ENCODE measurements at regions not wholly inside any gene's neighbourhood (a gene's known extent, or its start where the extent isn't known, plus 50 kb on each side); places are given as distances from the start of the nearest gene placed in this dataset.

- no peak for DNase-seq
These were observed 348.7 kb upstream of the TBL1XR1 start for GRCh38 chr3:177545964-177546363.

DNA sequence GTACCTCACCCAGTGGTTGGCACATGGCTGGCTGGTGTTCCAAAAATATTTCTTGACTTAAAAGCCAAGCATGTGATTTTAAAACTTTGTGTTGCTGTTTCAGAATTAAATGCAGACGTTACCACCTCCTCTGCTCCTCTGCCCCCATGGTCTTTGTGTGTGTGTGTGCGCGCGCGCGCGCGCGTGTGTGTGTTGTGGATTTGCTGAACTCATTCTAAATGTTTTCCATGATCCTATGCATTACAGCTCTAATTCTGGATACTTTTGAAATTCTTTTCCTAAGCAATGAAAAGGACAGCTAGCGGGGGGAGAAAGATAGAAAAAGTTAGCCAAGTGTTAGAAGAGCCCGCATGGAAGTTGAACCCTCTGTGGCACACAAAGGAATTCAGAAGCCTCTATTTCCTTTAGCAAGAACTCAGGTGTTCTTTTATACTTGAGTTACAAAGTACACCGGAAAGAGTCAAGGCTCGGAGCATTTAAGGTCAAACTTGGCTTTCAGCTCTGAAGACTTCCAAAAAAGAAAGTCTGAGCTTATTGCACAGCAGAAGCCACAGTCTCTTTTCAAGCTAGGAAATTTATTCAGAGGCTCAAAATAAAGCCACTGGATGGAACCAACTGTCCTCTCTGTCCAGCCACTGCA is 350.5 kb upstream of the TBL1XR1 start:
- DNase-seq: no peak

DNA sequence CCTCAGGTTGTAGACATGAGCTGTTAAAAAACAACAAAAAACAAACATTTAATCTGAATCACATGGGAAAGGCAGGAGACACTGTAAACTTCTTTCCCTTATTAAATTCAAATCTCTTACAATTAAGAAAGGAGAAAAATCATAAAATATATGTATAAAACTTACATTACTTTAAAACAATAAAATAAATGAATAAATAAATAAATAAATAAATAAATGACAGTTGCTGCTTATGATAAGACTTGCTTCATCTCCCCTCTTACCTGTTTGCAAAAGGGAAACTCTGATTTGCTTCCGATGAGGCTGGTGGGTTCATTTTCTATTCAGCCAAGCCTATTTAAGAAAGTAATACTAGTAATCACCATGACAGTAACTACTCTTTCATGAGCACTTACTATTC is 353.4 kb upstream of the TBL1XR1 start:
- no peak for DNase-seq

DNA sequence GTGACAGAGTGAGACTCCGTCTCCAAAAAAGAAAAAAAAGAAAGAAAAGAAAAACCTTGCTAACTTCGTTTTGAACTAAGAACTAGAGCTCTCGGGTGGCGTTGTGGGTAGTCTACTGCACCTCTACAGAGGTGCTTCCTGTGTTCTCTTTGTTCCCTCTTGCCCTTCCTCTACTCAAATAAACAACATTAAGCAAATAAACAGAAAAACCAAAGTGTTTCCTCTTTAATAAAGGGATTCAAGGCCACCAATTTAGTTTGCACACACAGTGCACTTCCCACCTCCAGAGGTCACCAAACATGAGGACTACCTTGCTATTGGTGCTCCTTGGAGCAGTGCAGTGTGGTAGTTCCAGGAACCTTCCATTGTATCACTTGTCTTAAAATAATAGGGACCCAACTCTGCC is 354.2 kb upstream of the TBL1XR1 start:
- no peak for DNase-seq

GRCh38 chr3:177552051-177552450 is 354.8 kb upstream of the TBL1XR1 start:
- DNase-seq: no peak

GRCh38 chr3:177553012-177553411 is 355.7 kb upstream of the TBL1XR1 start:
- DNase-seq: no peak

- no peak for DNase-seq
These were observed 356.3 kb upstream of the TBL1XR1 start for GRCh38 chr3:177553579-177553978.

DNA sequence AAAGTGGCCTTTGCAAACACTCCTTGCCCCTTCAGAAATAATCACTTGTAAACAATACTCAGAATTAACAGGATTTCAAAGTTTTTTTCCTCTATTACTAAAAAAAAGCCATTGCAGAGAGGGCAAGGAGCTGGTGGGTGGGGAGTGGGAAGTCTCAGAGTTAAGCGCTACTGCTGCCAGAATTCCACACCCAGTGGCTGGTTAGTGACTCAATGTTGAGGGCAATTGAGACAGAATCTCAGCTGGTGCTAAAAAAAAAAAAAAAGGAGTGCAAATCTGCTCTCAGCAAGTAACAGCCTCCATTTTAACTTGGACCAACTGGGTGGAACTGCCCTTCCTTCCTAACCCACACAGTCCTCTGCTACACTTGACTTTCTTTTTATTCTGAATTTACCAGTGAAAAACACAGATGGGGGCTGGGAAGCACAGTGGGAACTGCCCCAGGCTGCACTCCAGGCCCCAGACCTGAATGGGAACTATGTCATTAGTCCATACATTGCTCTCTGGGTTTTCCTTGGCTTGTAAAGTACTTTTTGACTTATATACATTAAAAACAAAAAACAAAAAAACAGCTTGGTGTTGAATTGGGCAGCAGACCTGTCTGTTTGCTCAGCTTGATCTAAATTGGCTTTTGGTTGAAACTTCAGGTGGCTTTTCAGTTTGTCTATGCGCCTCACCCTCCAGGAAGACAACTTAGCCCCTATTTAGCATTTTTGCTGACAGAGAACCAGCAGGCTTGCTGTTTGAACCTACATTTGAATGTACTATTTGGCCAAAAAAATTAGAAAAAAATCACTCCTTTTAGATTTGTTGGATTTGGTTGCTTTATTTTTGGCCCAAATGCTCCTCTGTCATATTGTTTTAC is 357.8 kb upstream of the TBL1XR1 start:
- DNase-seq: no peak

- DNase-seq: no peak
These were observed 360.3 kb upstream of the TBL1XR1 start for GRCh38 chr3:177557548-177557947.

- DNase-seq: no peak
These were observed 364.1 kb upstream of the TBL1XR1 start for GRCh38 chr3:177561365-177561764.

DNA sequence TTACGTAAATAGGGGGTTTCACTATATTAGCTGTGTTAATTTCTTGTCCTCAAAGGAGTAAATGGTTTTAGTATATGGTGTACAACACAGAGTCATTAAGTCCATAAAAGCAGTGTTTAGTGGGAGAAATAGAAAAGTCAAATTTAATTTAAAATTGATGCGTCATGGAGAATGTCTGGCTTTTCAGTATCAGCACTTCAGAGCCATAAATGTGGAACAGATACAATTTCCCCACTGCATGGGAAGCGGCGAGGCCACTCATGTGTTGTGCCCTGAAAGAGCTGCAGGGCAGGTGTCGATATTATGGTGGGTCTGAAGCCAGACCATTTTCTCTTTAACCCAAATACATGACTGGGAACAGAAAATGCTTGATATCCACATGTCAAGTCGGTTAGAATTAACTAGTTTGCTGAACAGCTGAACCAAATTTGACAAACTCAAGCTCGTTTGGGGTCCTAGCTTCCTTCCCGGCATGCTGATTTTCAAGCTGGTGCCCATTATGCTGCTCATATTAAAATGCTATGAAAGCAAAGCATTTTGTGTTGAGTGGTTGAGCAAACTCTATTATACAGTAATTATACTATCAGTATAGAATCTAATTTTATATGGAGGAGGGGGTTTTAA is 364.6 kb upstream of the TBL1XR1 start:
- DNase-seq: no peak

DNA sequence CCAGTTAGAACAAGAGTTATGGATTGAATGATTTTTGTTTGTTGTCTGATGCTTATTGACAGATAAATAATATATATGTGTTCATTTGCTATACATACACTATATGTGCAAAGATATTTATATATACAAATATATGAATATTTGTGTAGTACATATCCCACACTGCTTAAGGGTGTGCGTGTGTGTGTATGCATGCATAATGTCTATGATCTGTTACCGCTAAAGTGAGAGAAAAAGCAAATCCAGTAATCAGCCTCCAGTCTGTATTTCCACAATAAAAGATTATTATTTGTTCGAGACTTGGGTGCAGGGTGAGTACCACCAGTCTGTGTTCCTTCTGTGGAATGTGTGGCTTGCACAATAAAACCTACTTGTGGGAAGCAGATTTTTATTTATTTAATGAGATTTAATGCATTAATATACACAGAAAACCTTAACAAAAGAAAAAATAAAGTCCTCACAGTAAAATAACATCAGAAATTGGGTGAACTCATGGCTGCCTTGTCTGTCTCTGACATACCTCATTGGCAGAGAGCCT is 366.0 kb upstream of the TBL1XR1 start:
- no peak for DNase-seq

- no peak for DNase-seq
These were observed 366.5 kb upstream of the TBL1XR1 start for GRCh38 chr3:177563792-177564191.

- no peak for DNase-seq
These were observed 368.7 kb upstream of the TBL1XR1 start for GRCh38 chr3:177565981-177566380.

DNA sequence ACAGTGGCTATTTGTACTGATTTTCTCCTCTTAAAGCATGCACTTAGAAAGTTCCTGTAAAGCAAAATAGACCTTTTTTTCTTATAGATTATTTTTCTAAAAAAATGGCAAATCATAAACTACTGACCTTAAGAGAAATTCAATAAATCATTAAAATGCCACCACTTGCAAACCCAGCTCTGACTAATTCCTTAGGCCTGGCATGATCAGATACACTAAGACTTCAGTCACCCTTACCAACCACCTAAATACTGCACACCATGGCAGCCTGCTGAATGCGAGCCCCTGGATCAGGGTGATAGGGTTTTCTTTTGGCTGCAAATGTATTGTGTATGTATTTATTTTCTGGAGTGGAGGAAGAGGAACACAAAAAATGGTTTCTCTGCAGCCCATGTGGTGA is 370.6 kb upstream of the TBL1XR1 start:
- no peak for DNase-seq

- no peak for DNase-seq
These were observed 371.9 kb upstream of the TBL1XR1 start for GRCh38 chr3:177569193-177569592.

DNA sequence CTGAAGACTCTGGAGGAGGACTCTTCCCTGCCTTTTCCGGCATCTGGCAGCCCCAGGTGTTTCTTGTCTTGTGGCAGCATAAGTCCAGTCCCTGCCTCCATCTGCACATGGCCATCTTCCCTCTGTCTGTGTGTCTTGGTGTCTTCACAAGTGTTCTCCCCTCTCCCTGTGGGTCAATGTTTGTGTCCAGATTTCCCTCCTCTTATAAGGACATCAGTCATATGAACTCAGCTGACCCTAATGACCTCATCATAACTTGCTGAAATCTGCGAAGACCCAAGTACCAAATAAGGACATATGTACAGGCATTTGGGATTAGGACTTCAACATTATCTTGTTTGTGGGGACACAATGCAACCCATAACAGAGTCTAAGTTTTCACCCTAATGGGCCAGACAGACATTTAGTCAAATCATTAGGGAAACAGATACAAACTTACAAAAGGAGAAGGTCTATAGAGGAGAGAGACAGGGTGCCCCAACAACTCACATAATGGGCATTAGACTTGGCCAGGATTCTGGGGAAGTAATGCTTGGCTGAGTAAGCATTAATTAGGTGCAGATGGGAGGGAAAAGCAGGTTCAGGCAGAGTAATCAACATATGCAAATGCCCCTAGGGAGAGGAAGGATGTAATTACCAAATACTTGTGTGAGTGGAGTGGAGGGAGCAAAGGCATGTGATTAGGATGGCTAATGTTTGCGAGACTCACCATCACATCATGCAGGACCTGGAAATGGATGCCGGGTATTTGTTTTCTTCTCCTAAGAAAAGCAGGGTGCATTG is 372.8 kb upstream of the TBL1XR1 start:
- no peak for DNase-seq

GRCh38 chr3:177571271-177571943 is 374.1 kb upstream of the TBL1XR1 start:
- no peak for DNase-seq

DNA sequence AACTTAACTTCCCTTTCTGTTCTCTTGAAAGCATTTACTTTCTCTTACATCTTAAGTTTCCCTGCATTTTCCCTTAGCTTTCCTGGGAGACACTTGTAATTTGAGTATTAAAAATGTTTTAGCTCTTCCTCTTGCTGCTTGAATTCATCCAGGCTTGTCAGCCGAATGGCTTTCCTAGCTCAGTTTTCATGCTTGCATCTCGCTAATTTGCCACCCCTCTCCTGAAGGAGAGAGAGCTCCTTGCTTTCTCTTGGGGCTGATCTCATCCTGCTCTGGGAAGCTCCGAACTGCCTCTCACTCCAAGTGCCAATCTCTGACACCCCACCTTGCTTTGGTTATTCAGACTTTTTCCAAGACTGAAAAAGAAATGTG is 374.6 kb upstream of the TBL1XR1 start:
- DNase-seq: no peak

DNA sequence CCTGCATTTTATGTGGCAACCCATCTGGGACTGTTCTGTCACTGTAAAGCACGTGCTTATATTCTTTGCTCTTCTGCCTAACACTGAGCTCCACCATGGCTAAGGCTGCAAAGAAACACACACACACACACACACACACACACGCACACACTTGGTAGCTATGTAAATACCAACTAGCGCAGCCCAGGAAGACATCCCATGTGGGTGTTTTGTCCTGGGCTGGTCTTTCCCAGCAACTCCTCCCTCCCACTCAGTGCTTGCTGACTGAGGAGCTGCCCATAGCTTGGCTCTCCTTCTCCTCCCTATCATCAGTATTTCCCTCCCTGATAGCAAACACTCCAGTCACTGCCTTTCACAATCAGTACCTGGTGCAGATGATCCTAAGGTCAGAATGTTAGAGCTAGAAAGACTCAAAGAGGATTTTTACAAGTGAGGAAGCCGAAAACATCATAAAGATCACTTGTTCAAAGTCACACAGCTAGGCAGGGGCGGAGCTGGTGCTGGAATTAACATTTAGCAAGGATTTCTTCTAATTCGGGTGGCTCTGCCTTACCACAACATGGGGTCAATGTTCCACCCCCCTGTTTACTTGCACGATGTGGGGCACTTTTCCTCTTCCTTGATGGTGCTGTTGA is 377.1 kb upstream of the TBL1XR1 start:
- no peak for DNase-seq

GRCh38 chr3:177576746-177577145 is 379.5 kb upstream of the TBL1XR1 start:
- DNase-seq: no peak

GRCh38 chr3:177578488-177578887 is 381.2 kb upstream of the TBL1XR1 start:
- no peak for DNase-seq

Measured in stimulated activated CD4-positive, alpha-beta T cell treated with anti-CD3 and anti-CD28 coated beads, Interleukin-1b, Interleukin-23, amount 100 ng/mL, for 48 hours (primary cell).